MCF 10A (cell line): ENCODE measurements at regions not wholly inside any gene's neighbourhood (a gene's known extent, or its start where the extent isn't known, plus 50 kb on each side); places are given as distances from the start of the nearest gene placed in this dataset.
A peak's percentile ranks its signal among the peaks of the same experiment; 100 is the strongest.

Source experiments
- BruUV-seq: library from RNA; stranded (reverse); fragments of 400-500 nt; replicated peaks from 2 replicates; lab custom pipeline; 2021; lab: Mats Ljungman, UMichigan
- CTCF ChIA-PET: fragments of 300-600 bp; sonication (Branson Sonifier 250); formaldehyde crosslinking; extraction: SDS; loops from one replicate; lab custom pipeline; 2021; ENCODE audit warnings: antibody characterized with exemption, inconsistent platforms; lab: Yijun Ruan, JAX
- POLR2A ChIA-PET: fragments of 300-600, 350-650 bp; sonication (Branson Sonifier 250); formaldehyde crosslinking; extraction: SDS; loops from one replicate; lab custom pipeline; 2020; ENCODE audit warnings: antibody characterized with exemption, inconsistent platforms; lab: Yijun Ruan, JAX
- DNase-seq: peaks from one replicate; pipeline ENCODE4 v3.0.0-alpha.2; 2018; ENCODE audit not compliant: unreplicated experiment
- H3K27ac Mint-ChIP-seq: one replicate; pipeline ENCODE4 v1.8.0; 2022; ENCODE audit warnings: mild to moderate bottlenecking, low read depth, mixed read lengths; ENCODE audit not compliant: unreplicated experiment
- H3K27me3 Mint-ChIP-seq: one replicate; pipeline ENCODE4 v1.8.0; 2022; ENCODE audit warnings: mixed read lengths; ENCODE audit not compliant: insufficient read depth, unreplicated experiment
- H3K36me3 Mint-ChIP-seq: one replicate; pipeline ENCODE4 v1.8.0; 2022; ENCODE audit warnings: mild to moderate bottlenecking, moderate library complexity, mixed read lengths; ENCODE audit not compliant: insufficient read depth, unreplicated experiment
- H3K4me1 Mint-ChIP-seq: one replicate; pipeline ENCODE4 v1.8.0; 2022; ENCODE audit warnings: mixed read lengths; ENCODE audit not compliant: insufficient read depth, unreplicated experiment
- H3K4me3 Mint-ChIP-seq: one replicate; pipeline ENCODE4 v1.8.0; 2022; ENCODE audit warnings: mild to moderate bottlenecking, moderate library complexity, mixed read lengths; ENCODE audit not compliant: unreplicated experiment
- H3K9me3 Mint-ChIP-seq: one replicate; pipeline ENCODE4 v1.8.0; 2022; ENCODE audit warnings: mixed read lengths; ENCODE audit not compliant: unreplicated experiment
- intact Hi-C: fragments of 100-400 bp; cut with micrococcal nuclease; formaldehyde crosslinking; loops from 2 replicates; pipeline ENCODE4 v1.14.1; 2022
- TF ChIP-seq, protein P1 (sequence below): fragments of 200-600 bp; IDR thresholded peaks from one replicate; pipeline ENCODE4 v1.8.0; 2022; ENCODE audit warnings: antibody characterized with exemption, mild to moderate bottlenecking; ENCODE audit not compliant: unreplicated experiment

GRCh38 chr14:63781686-63782085 lies 53.8 kb upstream of the SGPP1 start:
- H3K9me3 Mint-ChIP-seq: no peaks in the 10 kb centered on the region
- ChIA-PET POLR2A (no interaction called here), CTCF (no interaction called here)
- no peaks in the 10 kb centered on the region for H3K36me3 Mint-ChIP-seq
- TF ChIP-seq, protein P1, sequence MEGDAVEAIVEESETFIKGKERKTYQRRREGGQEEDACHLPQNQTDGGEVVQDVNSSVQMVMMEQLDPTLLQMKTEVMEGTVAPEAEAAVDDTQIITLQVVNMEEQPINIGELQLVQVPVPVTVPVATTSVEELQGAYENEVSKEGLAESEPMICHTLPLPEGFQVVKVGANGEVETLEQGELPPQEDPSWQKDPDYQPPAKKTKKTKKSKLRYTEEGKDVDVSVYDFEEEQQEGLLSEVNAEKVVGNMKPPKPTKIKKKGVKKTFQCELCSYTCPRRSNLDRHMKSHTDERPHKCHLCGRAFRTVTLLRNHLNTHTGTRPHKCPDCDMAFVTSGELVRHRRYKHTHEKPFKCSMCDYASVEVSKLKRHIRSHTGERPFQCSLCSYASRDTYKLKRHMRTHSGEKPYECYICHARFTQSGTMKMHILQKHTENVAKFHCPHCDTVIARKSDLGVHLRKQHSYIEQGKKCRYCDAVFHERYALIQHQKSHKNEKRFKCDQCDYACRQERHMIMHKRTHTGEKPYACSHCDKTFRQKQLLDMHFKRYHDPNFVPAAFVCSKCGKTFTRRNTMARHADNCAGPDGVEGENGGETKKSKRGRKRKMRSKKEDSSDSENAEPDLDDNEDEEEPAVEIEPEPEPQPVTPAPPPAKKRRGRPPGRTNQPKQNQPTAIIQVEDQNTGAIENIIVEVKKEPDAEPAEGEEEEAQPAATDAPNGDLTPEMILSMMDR: no peak
- no peaks in the 10 kb centered on the region for H3K4me1 Mint-ChIP-seq
- no peaks in the 10 kb centered on the region for H3K27me3 Mint-ChIP-seq
- DNase-seq: peak; percentile 38
- no peak overlapping the region for H3K4me3 Mint-ChIP-seq
- H3K27ac Mint-ChIP-seq: no peak overlapping the region
- intact Hi-C loops: no loop called here
- BruUV-seq: no TSS peak

DNA sequence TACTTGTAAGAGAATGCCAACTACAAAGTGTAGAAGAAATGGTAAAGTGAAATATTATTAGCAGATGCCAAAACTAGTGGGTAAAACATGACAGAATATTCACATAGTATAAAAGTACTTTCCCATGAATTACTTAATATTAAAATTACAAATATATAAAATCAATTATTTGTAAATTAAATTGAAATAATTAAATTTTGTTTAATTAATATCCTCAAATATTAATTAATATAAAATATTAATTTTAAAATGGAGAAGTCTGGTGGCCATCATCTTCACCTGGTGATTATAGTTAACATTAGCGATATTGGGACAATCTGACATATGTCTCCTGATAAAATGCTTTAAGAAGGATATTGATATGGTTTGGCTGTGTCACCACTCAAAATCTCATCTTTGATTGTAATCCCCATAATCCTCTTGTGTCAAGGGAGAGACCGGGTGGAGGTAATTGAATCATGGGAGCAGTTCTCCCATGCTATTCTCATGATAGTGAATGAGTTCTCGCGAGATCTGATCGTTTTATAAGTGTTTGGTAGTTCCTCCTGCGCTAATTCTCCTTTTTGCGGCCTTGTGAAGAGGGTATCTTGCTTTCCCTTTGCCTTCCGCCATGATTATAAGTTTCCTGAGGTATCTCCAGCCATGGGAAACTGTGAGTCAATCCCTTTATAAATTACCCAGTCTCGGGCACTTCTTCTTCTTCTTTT lies 55.0 kb upstream of the SGPP1 start:
- Mint-ChIP-seq H3K27me3 (no peaks in the 10 kb centered on the region), H3K36me3 (no peaks in the 10 kb centered on the region), H3K4me3 (no peak overlapping the region), H3K27ac (no peak overlapping the region), H3K9me3 (no peaks in the 10 kb centered on the region), H3K4me1 (no peaks in the 10 kb centered on the region)
- ChIA-PET CTCF (no interaction called here), POLR2A (no interaction called here)
- DNase-seq: no peak
- TF ChIP-seq, protein P1: no peak
- no TSS peak for BruUV-seq
- intact Hi-C loops: no loop called here

GRCh38 chr14:63788011-63788933 lies 60.4 kb upstream of the SGPP1 start:
- TF ChIP-seq, protein P1: no peak
- Mint-ChIP-seq H3K9me3 (no peaks in the 10 kb centered on the region), H3K27ac (no peak overlapping the region), H3K4me3 (no peak overlapping the region), H3K27me3 (no peaks in the 10 kb centered on the region), H3K36me3 (no peaks in the 10 kb centered on the region), H3K4me1 (no peaks in the 10 kb centered on the region)
- CTCF ChIA-PET: no interaction called here
- intact Hi-C loops: no loop called here
- BruUV-seq: no TSS peak
- no peak for DNase-seq
- POLR2A ChIA-PET: no interaction called here

- intact Hi-C loops: no loop called here
- ChIA-PET CTCF (interaction anchor here (0.6 to 1.1 kb wide), 2 partner anchors 23 to 61 kb away, joined by 3 read pairs; no protein-coding TSS in a partner anchor), POLR2A (interaction anchor here (1.6 kb wide), 1 partner anchor 20 kb away, joined by 3 read pairs; no protein-coding TSS in a partner anchor)
- no peaks in the 10 kb centered on the region for H3K36me3 Mint-ChIP-seq
- DNase-seq: no peak
- no peaks in the 10 kb centered on the region for H3K4me1 Mint-ChIP-seq
- H3K4me3 Mint-ChIP-seq: no peak overlapping the region
- no peaks in the 10 kb centered on the region for H3K27me3 Mint-ChIP-seq
- TF ChIP-seq, protein P1: no peak
- BruUV-seq: no TSS peak
- no peak overlapping the region for H3K27ac Mint-ChIP-seq
- H3K9me3 Mint-ChIP-seq: no peaks in the 10 kb centered on the region
Observed at GRCh38 chr14:63793376-63793775, 59.4 kb upstream of the SYNE2 start.
